Adrenal gland (tissue), 5 donors: ENCODE measurements at regions not wholly inside any gene's neighbourhood (a gene's known extent, or its start where the extent isn't known, plus 50 kb on each side); places are given as distances from the start of the nearest gene placed in this dataset.

ENCODE experiments used
- CTCF ChIP-seq, 6 experiments: fragments of 450-650 bp in 4 of 6; fragments of 200-600 bp in 2 of 6; sonication (generic) in 1 of 6; IDR thresholded peaks; 1 replicate in 5 of 6; 2 replicates in 1 of 6; pipeline versions ENCODE4 v1.5.1 to v1.8.0; 2016 to 2021; ENCODE audit warnings: antibody characterized with exemption in 6 of 6, mild to moderate bottlenecking in 2 of 6, moderate library complexity in 1 of 6
- POLR2A ChIP-seq, 2 donors: fragments of 450-650 bp; IDR thresholded peaks; one replicate each; pipeline ENCODE4 v1.6.1; 2017; ENCODE audit warnings: antibody characterized with exemption in 2 of 2, mild to moderate bottlenecking in 2 of 2, moderate library complexity in 1 of 2
- donor health status: DM: no; HTN: no; CAD: no.

- TF ChIP-seq POLR2A (IDR thresholded peaks at IDR 0.05) (no peak), CTCF (IDR thresholded peaks at IDR 0.05) (no peak)
Observed at GRCh38 chr1:60876952-60877351, 205.4 kb upstream of the NFIA start.
